ENCODE measurements at regions not wholly inside any gene's neighbourhood (a gene's known extent, or its start where the extent isn't known, plus 50 kb on each side); places are given as distances from the start of the nearest gene placed in this dataset.

DNA sequence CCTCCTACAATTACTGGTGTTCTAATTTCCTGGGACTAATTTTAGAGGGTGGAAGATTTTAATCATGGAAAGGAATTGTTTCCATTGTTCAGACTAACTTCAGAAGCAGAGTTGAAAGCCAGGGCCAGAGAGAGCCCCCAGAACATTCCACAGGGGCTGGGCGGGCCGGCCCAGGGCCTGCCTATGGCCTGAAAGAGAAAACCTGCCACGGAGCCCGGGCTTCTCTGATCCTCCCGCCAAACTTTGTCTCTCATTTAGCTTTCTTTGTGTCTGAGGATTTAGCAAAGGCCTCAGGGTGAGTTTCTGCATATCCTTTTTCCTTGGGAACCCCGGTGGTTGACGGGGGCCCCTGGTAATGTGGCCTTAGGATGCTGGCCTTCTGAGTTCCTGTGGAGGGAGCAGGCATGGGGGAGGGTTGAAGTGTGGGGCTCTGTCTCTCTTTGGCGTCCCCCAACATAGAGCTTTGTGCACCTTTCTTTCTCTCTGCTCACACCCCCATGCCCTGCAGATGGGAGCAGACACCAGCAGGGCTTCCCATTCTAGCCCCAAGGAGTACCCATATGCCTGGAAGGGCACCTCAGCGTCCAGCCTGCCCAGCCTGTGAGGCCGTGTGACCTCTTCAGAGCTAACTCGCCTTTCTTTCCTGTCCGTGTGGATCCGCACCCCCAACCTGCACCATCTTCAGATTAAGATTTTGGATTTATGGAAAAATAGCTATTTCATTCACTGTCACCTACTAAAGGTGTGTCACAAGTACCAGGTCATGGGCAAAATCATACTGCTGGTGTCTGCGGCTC is 539.5 kb downstream of the FGF9 start:
- no peak for FAIRE-seq
- Histone ChIP-seq H3K4me3 (no peak overlapping the region), H3K9me3 (no peaks in the 10 kb centered on the region), H3K27ac (no peak overlapping the region), H3K36me3 (no peaks in the 10 kb centered on the region), H3K4me1 (no peaks in the 10 kb centered on the region), H3K27me3 (no peaks in the 10 kb centered on the region)
- 84 to 88% methylated on average over 14 of the region's 14 CpGs for WGBS, 2 donors
- no peak for ATAC-seq
- DNase-seq = no peak
- intact Hi-C loops (cut with DNase I) = no loop called here
- TF ChIP-seq, protein P1, sequence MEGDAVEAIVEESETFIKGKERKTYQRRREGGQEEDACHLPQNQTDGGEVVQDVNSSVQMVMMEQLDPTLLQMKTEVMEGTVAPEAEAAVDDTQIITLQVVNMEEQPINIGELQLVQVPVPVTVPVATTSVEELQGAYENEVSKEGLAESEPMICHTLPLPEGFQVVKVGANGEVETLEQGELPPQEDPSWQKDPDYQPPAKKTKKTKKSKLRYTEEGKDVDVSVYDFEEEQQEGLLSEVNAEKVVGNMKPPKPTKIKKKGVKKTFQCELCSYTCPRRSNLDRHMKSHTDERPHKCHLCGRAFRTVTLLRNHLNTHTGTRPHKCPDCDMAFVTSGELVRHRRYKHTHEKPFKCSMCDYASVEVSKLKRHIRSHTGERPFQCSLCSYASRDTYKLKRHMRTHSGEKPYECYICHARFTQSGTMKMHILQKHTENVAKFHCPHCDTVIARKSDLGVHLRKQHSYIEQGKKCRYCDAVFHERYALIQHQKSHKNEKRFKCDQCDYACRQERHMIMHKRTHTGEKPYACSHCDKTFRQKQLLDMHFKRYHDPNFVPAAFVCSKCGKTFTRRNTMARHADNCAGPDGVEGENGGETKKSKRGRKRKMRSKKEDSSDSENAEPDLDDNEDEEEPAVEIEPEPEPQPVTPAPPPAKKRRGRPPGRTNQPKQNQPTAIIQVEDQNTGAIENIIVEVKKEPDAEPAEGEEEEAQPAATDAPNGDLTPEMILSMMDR (IDR thresholded peaks at IDR 0.05) = no peak

DNA sequence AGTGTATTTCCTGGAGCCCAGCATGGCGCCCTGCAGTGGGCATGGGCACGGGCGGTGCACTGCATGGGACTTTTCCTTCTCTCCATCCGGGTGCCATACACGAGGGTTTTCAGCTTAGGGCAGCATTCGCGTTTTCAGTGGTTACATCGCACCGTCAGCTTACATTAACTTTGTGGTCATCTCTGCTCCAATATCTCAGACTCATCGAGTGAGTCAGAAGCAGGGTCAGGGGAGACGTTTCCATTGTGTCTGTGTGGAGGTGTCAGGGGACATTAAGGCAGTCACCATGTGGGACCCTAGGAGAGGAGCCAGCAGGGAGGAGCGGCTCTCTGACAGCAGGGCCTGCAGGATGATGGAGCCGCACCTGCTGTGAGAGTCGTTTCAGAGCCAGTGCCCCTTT is 541.0 kb downstream of the FGF9 start:
- Histone ChIP-seq H3K4me3 (no peak overlapping the region), H3K27me3 (no peaks in the 10 kb centered on the region), H3K36me3 (no peaks in the 10 kb centered on the region), H3K27ac (no peak overlapping the region), H3K4me1 (no peaks in the 10 kb centered on the region), H3K9me3 (no peaks in the 10 kb centered on the region)
- no peak for ATAC-seq
- TF ChIP-seq, protein P1 (IDR thresholded peaks at IDR 0.05) = no peak
- no peak for DNase-seq
- FAIRE-seq = no peak
- 83 to 86% methylated on average over 14 of the region's 14 CpGs for WGBS, 2 donors
- intact Hi-C loops (cut with DNase I) = no loop called here

DNA sequence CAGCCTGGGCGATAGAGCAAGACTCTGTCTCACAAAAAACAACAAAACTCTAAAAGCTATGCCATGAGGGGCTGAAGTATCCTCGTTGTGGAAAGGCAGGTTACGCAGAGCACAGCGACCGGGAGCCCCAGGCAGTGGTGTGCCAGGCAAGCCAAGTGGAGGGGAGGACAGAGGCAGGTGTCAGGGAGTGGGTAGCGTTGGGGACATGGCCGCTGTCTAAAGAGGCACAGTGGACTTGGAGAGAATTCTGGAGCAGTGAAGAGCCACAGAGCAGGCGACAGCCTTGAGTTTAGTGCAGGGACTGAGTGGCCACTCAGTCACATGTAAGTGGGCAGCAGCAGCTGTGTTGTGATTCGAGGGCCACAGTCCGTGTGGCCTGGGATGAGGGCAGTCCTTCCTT is 541.7 kb downstream of the FGF9 start:
- Histone ChIP-seq H3K36me3 (no peaks in the 10 kb centered on the region), H3K4me3 (no peak overlapping the region), H3K9me3 (no peaks in the 10 kb centered on the region), H3K27ac (no peak overlapping the region), H3K4me1 (no peaks in the 10 kb centered on the region), H3K27me3 (no peaks in the 10 kb centered on the region)
- no peak for FAIRE-seq
- no peak for ATAC-seq
- intact Hi-C loops (cut with DNase I) = no loop called here
- 76 to 88% methylated on average over 10 of the region's 10 CpGs for WGBS, 2 donors
- no peak for DNase-seq
- TF ChIP-seq, protein P1 (IDR thresholded peaks at IDR 0.05) = no peak

DNA sequence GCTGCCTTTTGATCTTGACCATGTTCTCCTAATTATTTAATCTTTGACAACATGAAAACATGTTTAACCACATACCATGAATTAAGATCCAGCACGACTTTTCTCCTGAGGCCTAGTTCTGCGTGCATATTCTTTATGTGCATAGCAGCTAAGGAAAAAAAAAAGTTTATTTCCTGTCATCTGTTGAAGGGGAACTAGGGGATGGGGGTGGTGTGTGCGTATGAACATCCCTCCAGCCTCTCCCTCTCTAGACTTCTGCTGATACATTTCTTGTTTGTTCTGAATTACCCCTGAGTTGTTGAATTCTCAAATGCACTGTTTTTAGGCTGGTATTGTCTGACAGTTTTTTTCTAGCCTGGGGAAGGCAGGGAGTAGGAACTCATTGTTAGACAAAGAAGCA is 543.3 kb downstream of the FGF9 start:
- no peaks in the 10 kb centered on the region for H3K9me3 ChIP-seq
- H3K4me1 ChIP-seq = no peaks in the 10 kb centered on the region
- H3K27ac ChIP-seq = no peak overlapping the region
- H3K27me3 ChIP-seq = no peaks in the 10 kb centered on the region
- no peak overlapping the region for H3K4me3 ChIP-seq
- DNase-seq (no peak), FAIRE-seq (no peak), ATAC-seq (no peak)
- H3K36me3 ChIP-seq = no peaks in the 10 kb centered on the region
- intact Hi-C loops (cut with DNase I) = no loop called here
- 70 to 72% methylated on average over 3 of the region's 3 CpGs for WGBS, 2 donors
- TF ChIP-seq, protein P1 (IDR thresholded peaks at IDR 0.05) = no peak

DNA sequence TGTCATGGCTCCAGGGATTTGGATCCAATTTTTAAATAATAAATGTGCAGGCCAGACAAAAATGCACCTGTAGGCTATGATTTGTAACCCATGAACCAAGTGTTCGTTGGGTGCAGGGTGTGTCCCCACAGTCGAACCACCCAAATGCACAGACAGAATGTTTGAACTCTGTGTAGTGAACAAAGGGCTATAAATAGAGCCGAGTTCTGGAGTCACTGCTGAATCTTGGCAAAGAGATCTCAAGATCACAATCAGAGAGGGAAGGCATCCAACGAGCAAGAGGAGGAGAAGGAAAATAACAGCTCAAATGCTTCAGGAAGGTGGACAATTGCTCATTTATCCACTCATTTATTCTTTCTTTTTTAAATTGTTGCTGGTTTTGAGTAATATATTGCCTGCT is 547.9 kb downstream of the FGF9 start:
- TF ChIP-seq, protein P1 (IDR thresholded peaks at IDR 0.05) = no peak
- DNase-seq (no peak), FAIRE-seq (no peak), ATAC-seq (no peak)
- H3K9me3 ChIP-seq = no peaks in the 10 kb centered on the region
- no peak overlapping the region for H3K27ac ChIP-seq
- H3K36me3 ChIP-seq = no peaks in the 10 kb centered on the region
- H3K4me3 ChIP-seq = no peak overlapping the region
- no peaks in the 10 kb centered on the region for H3K4me1 ChIP-seq
- intact Hi-C loops (cut with DNase I) = no loop called here
- 39 to 47% methylated on average over 4 of the region's 4 CpGs for WGBS, 2 donors
- H3K27me3 ChIP-seq = no peaks in the 10 kb centered on the region
